ENCODE measurements at regions not wholly inside any gene's neighbourhood (a gene's known extent, or its start where the extent isn't known, plus 50 kb on each side); places are given as distances from the start of the nearest gene placed in this dataset.

- no peak for DNase-seq
- TF ChIP-seq POLR2AphosphoS5 (IDR thresholded peaks at IDR 0.05) (no peak), POLR2A (IDR thresholded peaks at IDR 0.05) (no peak), CTCF (IDR thresholded peaks at IDR 0.05 in 8 of 11, conservative IDR thresholded peaks at IDR 0.05 in 3 of 11) (no peak)
- WGBS, 5 donors = 72 to 82% (median 77%) methylated on average over 3 of the region's 3 CpGs
- Histone ChIP-seq H3K4me3 (no peak overlapping the region), H3K27ac (no peak overlapping the region), H3K4me1 (no peaks in the 10 kb centered on the region), H3K27me3 (replicated peaks in 1 of 7) (no peaks in the 10 kb centered on the region), H3K36me3 (no peaks in the 10 kb centered on the region), H3K9me3 (peaks cover 0 to 4% (median 0%) of the 10 kb centered on the region in 8 donors)
- intact Hi-C loops (cut with DNase I; ENCODE audit: low total_unique reads) = no loop called here
Observed at GRCh38 chr1:69403756-69404320, 163.9 kb upstream of the LRRC7 start.

- TF ChIP-seq POLR2A (IDR thresholded peaks at IDR 0.05) = no peak
- TF ChIP-seq CTCF (IDR thresholded peaks at IDR 0.05 in 8 of 11, conservative IDR thresholded peaks at IDR 0.05 in 3 of 11) = no peak
- no peak for TF ChIP-seq POLR2AphosphoS5 (IDR thresholded peaks at IDR 0.05)
- no peak for DNase-seq
- WGBS, 5 donors = 58 to 82% (median 73%) methylated on average over 1 of the region's 1 CpG
- H3K4me3 ChIP-seq = no peak overlapping the region
- H3K27ac ChIP-seq = no peak overlapping the region
- intact Hi-C loops (cut with DNase I; ENCODE audit: low total_unique reads) = no loop called here
- no peaks in the 10 kb centered on the region for H3K27me3 ChIP-seq (replicated peaks in 1 of 7)
- H3K9me3 ChIP-seq = peaks cover 0 to 4% (median 0%) of the 10 kb centered on the region in 8 donors
- H3K36me3 ChIP-seq = no peaks in the 10 kb centered on the region
- no peaks in the 10 kb centered on the region for H3K4me1 ChIP-seq
Observed at GRCh38 chr1:69404486-69404885, 163.2 kb upstream of the LRRC7 start.

GRCh38 chr1:69406244-69406643 lies 161.5 kb upstream of the LRRC7 start:
- intact Hi-C loops (cut with DNase I; ENCODE audit: low total_unique reads) = no loop called here
- H3K27ac ChIP-seq = no peak overlapping the region
- H3K4me1 ChIP-seq = no peaks in the 10 kb centered on the region
- no peaks in the 10 kb centered on the region for H3K36me3 ChIP-seq
- H3K27me3 ChIP-seq (replicated peaks in 1 of 7) = no peaks in the 10 kb centered on the region
- peaks cover 0 to 4% (median 0%) of the 10 kb centered on the region in 8 donors for H3K9me3 ChIP-seq
- DNase-seq = no peak
- no peak overlapping the region for H3K4me3 ChIP-seq
- TF ChIP-seq POLR2AphosphoS5 (IDR thresholded peaks at IDR 0.05) = no peak
- no peak for TF ChIP-seq CTCF (IDR thresholded peaks at IDR 0.05 in 8 of 11, conservative IDR thresholded peaks at IDR 0.05 in 3 of 11)
- TF ChIP-seq POLR2A (IDR thresholded peaks at IDR 0.05) = no peak
- WGBS, 5 donors = 81 to 92% (median 90%) methylated on average over 3 of the region's 3 CpGs

- TF ChIP-seq CTCF (IDR thresholded peaks at IDR 0.05 in 8 of 11, conservative IDR thresholded peaks at IDR 0.05 in 3 of 11) = no peak
- no peak for TF ChIP-seq POLR2A (IDR thresholded peaks at IDR 0.05)
- no peak for TF ChIP-seq POLR2AphosphoS5 (IDR thresholded peaks at IDR 0.05)
- Histone ChIP-seq H3K4me1 (no peaks in the 10 kb centered on the region), H3K27me3 (replicated peaks in 1 of 7) (no peaks in the 10 kb centered on the region), H3K36me3 (no peaks in the 10 kb centered on the region), H3K27ac (no peak overlapping the region), H3K9me3 (peaks cover 0 to 3% (median 0%) of the 10 kb centered on the region in 8 donors), H3K4me3 (no peak overlapping the region)
- no peak for DNase-seq
- 67 to 87% (median 75%) methylated on average over 1 to 3 of the region's 3 CpGs for WGBS, 5 donors
- intact Hi-C loops (cut with DNase I; ENCODE audit: low total_unique reads) = no loop called here
Observed at GRCh38 chr1:69409731-69410456, 157.8 kb upstream of the LRRC7 start.
